Skeletal muscle tissue (tissue), 3 donors: ENCODE measurements at regions not wholly inside any gene's neighbourhood (a gene's known extent, or its start where the extent isn't known, plus 50 kb on each side); places are given as distances from the start of the nearest gene placed in this dataset.

Experiments used
- H3K27ac ChIP-seq: one replicate; pipeline ENCODE4 v1.7.0; 2013; ENCODE audit warnings: mild to moderate bottlenecking, low read depth, low read length, inconsistent platforms
- H3K27me3 ChIP-seq, 3 donors: one replicate each; pipeline ENCODE4 v1.7.0; 2013; ENCODE audit warnings: low read length in 3 of 3; ENCODE audit not compliant: control insufficient read depth in 3 of 3, insufficient read depth in 3 of 3
- H3K36me3 ChIP-seq, 3 donors: one replicate each; pipeline ENCODE4 v1.7.0; 2013; ENCODE audit warnings: low read length in 3 of 3; ENCODE audit not compliant: control insufficient read depth in 3 of 3, insufficient read depth in 3 of 3
- H3K4me1 ChIP-seq, 3 donors: one replicate each; pipeline ENCODE4 v1.7.0; 2013; ENCODE audit warnings: low read length in 3 of 3, mild to moderate bottlenecking in 3 of 3; ENCODE audit not compliant: control insufficient read depth in 3 of 3, insufficient read depth in 3 of 3
- H3K4me3 ChIP-seq, 3 donors: one replicate each; pipeline ENCODE4 v1.7.0; 2013; ENCODE audit warnings: low read length in 3 of 3
- H3K9ac ChIP-seq, 3 donors: one replicate each; pipeline ENCODE4 v1.7.0; 2013; ENCODE audit warnings: low read length in 3 of 3, mild to moderate bottlenecking in 3 of 3, moderate library complexity in 2 of 3, low read depth in 1 of 3
- H3K9me3 ChIP-seq, 3 donors: one replicate each; pipeline ENCODE4 v1.7.0; 2013; ENCODE audit warnings: low read length in 3 of 3; ENCODE audit not compliant: control insufficient read depth in 3 of 3
- donor health status: Osteomylitis.

DNA sequence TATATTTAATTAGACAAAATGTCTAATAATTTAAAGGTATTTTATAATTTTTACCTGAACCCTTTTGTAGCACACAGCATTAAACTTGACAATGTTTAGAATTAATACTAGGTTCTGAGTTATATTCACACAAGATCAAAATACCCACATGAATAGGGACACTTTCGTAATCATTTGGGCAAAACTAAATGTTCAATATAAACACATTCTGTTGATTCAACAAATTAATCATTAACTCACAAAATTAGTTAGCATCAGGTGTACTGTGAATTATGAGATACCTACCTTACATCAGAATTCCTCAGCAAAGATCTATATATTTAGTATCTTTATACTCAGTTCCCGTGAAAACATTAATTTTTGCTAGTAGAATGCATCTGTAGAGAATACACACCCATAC, 481.5 kb upstream of the MANEA start:
- Histone ChIP-seq H3K4me3 (no peak overlapping the region), H3K27ac (no peak overlapping the region), H3K4me1 (no peaks in the 10 kb centered on the region), H3K9me3 (no peaks in the 10 kb centered on the region), H3K36me3 (no peaks in the 10 kb centered on the region), H3K9ac (no peak overlapping the region), H3K27me3 (no peaks in the 10 kb centered on the region)

DNA sequence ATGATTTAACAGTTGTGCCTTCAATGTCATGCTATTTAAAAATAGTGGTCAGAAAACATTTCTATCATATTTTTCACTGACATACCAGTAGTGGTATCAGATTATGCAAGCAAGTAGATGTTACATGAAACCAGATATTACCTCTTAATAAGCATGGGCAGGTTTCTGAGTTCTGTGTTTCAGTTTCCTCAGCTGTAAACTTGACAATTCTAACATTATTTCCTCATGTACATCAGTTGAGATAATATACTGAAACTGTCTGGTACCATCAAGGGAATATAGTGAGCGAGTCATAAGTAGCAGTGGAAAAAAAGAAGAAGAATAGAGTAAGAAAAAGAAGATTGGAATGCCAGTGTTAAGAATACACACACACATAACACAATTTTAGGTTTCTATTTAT, 477.9 kb upstream of the MANEA start:
- Histone ChIP-seq H3K4me1 (no peaks in the 10 kb centered on the region), H3K36me3 (no peaks in the 10 kb centered on the region), H3K9me3 (no peaks in the 10 kb centered on the region), H3K27me3 (no peaks in the 10 kb centered on the region), H3K9ac (no peak overlapping the region), H3K4me3 (no peak overlapping the region), H3K27ac (no peak overlapping the region)

DNA sequence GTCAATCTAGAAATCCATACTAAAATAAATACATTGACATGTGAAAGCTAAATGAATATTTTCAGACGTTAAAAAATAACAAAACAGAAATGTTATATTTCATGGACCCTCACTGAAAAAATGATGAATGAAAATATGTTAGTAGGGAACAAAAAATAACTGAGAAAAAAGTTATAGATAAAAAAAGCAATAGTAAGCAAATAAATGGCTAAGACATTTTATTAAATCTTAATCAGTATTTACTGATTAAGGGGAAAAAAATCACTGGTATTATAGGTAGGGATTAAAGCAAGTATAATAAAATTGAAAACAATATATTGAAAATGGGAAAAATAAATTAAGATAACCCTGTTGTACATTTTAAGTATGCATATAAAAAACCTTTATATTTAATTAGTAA, 468.1 kb upstream of the MANEA start:
- H3K27ac ChIP-seq = no peak overlapping the region
- no peaks in the 10 kb centered on the region for H3K4me1 ChIP-seq
- H3K27me3 ChIP-seq = no peaks in the 10 kb centered on the region
- H3K36me3 ChIP-seq = no peaks in the 10 kb centered on the region
- H3K9me3 ChIP-seq = no peaks in the 10 kb centered on the region
- H3K9ac ChIP-seq = no peak overlapping the region
- no peak overlapping the region for H3K4me3 ChIP-seq

DNA sequence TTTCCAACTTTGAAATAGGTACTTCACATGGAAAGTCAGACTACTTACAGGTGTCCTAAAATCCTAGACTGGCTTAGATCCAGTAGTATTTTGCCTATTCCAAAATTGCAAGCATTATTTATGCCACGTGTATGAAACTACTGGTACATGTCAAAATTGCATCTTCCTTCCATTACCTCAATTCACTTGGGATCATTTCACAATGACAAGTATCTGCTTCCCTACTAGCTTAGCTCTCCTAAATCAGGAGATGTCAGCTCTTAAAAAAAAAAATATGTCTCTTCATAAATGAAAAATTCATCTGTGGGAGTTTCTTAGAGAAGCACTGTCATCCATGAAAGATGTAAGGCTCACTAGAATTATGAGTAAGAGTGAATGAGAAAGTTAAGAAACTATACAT, 466.6 kb upstream of the MANEA start:
- no peaks in the 10 kb centered on the region for H3K4me1 ChIP-seq
- no peaks in the 10 kb centered on the region for H3K27me3 ChIP-seq
- no peaks in the 10 kb centered on the region for H3K9me3 ChIP-seq
- no peak overlapping the region for H3K27ac ChIP-seq
- no peaks in the 10 kb centered on the region for H3K36me3 ChIP-seq
- H3K4me3 ChIP-seq = no peak overlapping the region
- H3K9ac ChIP-seq = no peak overlapping the region

DNA sequence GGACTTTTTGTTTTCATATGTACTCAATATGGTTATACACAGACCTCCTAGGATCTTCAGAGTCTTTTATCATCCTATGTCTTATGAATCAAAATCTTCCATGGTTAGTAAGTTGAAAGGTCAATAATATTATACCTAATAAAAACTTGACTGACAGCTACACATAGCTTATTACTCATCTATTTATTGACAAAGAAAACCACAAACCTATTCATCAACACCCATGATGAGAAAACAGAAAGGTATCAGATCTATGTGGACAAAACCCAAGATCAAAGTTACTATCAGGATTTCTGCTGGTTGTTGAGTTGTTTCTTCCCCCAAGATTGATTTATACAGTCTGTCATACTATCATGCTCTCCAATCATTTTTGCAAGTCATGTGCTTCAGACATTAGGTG, 460.1 kb upstream of the MANEA start:
- H3K9ac ChIP-seq = no peak overlapping the region
- no peak overlapping the region for H3K4me3 ChIP-seq
- H3K27me3 ChIP-seq = no peaks in the 10 kb centered on the region
- no peak overlapping the region for H3K27ac ChIP-seq
- no peaks in the 10 kb centered on the region for H3K36me3 ChIP-seq
- no peaks in the 10 kb centered on the region for H3K4me1 ChIP-seq
- H3K9me3 ChIP-seq = no peaks in the 10 kb centered on the region

DNA sequence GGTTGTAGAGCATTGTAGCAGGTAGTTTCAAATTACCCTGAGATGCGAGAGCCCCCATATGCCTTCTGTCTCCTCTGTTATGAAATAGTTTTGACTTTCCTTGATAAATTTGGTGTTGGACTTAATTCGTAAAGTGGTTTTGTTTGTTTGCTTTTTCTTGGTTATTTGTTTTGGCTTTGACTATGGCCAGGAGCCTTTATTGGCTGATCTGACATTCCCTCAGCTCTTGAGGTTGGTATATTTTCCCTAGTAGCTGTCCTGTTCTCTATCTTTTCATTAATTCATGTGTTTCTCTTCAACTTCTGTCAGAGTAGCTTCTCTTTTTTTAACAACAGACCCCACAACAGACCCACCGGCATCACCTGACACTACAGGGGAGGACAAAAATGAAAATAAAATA, 457.4 kb upstream of the MANEA start:
- H3K36me3 ChIP-seq = no peaks in the 10 kb centered on the region
- H3K27ac ChIP-seq = no peak overlapping the region
- H3K4me1 ChIP-seq = no peaks in the 10 kb centered on the region
- H3K9ac ChIP-seq = no peak overlapping the region
- H3K27me3 ChIP-seq = no peaks in the 10 kb centered on the region
- no peak overlapping the region for H3K4me3 ChIP-seq
- no peaks in the 10 kb centered on the region for H3K9me3 ChIP-seq

DNA sequence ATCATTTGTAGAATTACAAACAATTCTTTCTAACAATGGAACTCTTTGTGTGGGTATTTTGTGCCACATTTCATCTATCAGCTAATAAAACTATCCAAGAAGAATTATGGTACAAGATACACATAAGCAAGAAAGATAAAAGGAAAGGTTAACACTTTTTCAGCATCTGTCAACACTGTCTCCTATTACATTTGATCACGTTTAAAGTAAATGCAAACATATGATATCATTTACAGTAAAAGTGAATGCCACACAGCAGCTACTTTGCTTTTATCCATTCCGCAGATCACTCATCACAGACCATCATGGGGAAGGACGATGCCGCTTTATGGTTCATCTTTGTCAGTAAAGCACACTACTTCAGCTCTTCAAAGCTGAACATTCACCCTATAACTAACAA, 456.4 kb upstream of the MANEA start:
- Histone ChIP-seq H3K9ac (no peak overlapping the region), H3K27me3 (no peaks in the 10 kb centered on the region), H3K27ac (no peak overlapping the region), H3K36me3 (no peaks in the 10 kb centered on the region), H3K9me3 (no peaks in the 10 kb centered on the region), H3K4me3 (no peak overlapping the region), H3K4me1 (no peaks in the 10 kb centered on the region)

DNA sequence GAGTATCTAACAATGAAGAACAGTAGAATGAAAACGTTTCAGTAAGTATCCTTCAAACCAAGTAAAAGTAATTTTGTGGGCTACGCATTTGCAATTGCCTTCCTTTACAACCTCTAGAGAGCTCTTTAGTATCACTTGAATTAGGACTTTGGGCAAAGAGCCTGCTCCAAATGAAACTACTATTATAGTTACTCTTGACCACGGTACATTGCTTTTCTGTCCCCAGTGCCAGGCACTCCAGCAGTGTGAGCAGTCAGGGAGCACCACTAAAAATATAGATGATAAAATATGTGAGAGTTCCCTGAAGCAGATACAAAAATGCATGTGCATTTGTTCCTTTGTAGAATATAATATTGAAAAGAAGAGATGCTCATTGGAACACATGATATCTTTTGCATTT, 450.1 kb upstream of the MANEA start:
- no peak overlapping the region for H3K4me3 ChIP-seq
- no peaks in the 10 kb centered on the region for H3K27me3 ChIP-seq
- no peaks in the 10 kb centered on the region for H3K4me1 ChIP-seq
- no peaks in the 10 kb centered on the region for H3K36me3 ChIP-seq
- no peak overlapping the region for H3K9ac ChIP-seq
- H3K27ac ChIP-seq = no peak overlapping the region
- no peaks in the 10 kb centered on the region for H3K9me3 ChIP-seq

DNA sequence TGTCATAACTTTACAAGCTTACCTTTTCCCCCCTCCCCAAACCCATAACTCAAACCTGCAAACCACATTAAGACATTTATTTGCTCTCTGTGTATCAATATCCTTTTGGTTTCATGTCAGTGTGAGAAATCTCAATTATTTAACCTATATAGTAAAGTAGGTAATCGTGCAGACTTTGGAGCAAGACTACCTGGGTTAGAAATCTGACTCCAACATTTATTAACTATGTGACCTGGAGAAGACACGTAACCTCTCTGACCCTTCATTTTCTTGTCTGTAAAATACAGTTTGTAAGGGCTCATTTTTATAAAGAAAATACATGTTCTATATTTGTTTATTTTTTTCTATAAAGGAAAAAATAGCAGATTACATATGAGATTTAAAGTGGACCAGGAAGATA, 448.9 kb upstream of the MANEA start:
- no peaks in the 10 kb centered on the region for H3K4me1 ChIP-seq
- H3K9me3 ChIP-seq = no peaks in the 10 kb centered on the region
- no peak overlapping the region for H3K27ac ChIP-seq
- no peaks in the 10 kb centered on the region for H3K36me3 ChIP-seq
- H3K27me3 ChIP-seq = no peaks in the 10 kb centered on the region
- no peak overlapping the region for H3K9ac ChIP-seq
- no peak overlapping the region for H3K4me3 ChIP-seq

DNA sequence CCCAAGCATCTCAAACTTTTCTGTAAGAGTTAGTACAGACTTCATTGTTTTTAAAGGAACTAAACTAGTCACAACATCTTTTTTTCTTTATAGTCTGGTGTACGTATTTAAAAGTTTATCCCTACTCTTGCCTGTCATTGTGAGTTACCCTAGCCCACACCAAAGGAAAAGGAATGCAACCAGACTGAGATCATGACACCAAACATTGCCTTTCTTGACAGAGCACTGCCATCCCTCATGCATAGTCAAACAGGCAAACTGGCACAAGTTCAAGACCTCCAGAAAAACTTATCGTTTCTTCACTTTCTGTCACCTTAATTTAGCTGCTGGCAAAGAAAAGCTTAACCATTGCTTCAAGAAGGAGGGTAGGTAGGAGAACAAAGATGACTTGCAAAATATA, 448.4 kb upstream of the MANEA start:
- H3K4me3 ChIP-seq = no peak overlapping the region
- no peaks in the 10 kb centered on the region for H3K4me1 ChIP-seq

DNA sequence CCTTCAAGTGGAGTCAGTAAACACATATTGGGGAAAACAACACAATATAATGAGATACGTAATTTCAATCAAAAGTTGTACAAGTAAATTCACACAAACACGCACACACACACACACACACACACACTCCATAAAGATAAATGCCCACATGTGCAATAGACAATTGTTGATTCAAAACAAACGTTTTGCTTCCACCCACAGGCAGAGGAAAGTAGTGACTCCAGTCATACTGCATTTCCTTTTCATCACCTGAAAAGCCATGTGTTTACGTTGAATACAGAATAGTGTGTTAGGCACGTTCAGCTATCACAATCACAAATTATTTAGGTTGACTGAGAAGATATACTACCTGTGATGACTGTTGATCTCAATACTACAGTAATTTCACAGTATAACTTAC, 443.8 kb upstream of the MANEA start:
- no peaks in the 10 kb centered on the region for H3K27me3 ChIP-seq

More for the DNA sequence above, 448.4 kb upstream of the MANEA start:
- H3K36me3 ChIP-seq = no peaks in the 10 kb centered on the region
- H3K27ac ChIP-seq = no peak overlapping the region
- H3K9ac ChIP-seq = no peak overlapping the region
- no peaks in the 10 kb centered on the region for H3K27me3 ChIP-seq
- H3K9me3 ChIP-seq = no peaks in the 10 kb centered on the region

More for the DNA sequence above, 443.8 kb upstream of the MANEA start:
- Histone ChIP-seq H3K4me1 (no peaks in the 10 kb centered on the region), H3K9ac (no peak overlapping the region), H3K27ac (no peak overlapping the region), H3K9me3 (no peaks in the 10 kb centered on the region), H3K36me3 (no peaks in the 10 kb centered on the region), H3K4me3 (no peak overlapping the region)
